ENCODE measurements at regions not wholly inside any gene's neighbourhood (a gene's known extent, or its start where the extent isn't known, plus 50 kb on each side); places are given as distances from the start of the nearest gene placed in this dataset.
A peak's percentile ranks its signal among the peaks of the same experiment; 100 is the strongest.
"Not testable (repeated sequence)": the region's sequence is repeated elsewhere in the genome, so short reads cannot be mapped to it uniquely, and the experiment has no call there.

DNA sequence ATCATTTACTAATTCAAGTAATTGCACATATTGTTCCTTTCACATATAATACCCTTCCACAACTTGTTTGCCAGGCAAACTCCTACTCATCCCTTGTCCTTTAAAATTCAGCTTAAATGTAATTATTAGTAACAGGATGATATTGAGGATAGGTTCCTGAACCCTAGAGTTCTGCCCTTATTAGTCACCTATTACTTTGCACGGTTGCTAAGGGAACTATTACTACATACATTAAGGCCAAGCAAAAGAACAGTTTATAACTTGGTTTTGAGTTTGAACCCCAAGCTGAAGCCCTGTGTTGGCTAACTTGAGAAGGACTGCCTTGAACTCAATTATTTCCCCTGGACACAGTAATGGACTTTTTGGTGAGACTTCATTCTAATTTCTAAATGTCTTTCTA lies 529.7 kb downstream of the IGSF11 start:
- no peak for DNase-seq

DNA sequence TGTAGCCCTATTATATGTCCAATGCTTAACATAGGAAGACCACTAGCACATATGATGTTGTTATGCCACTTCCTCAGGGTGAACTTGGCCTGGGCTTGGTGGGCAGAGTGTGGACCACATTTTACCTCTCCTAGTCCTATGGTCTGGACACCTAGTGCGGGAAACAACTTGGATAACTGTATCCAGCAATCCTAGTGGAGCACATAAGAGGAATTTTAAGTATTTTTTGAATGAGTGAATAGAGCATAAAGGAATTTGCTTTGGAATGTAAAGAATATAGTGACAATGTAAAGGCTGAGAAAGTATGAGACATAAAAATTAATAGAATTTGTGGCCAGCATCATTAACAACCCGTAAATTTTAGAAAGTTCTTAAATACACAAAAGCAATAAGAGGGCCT lies 528.9 kb downstream of the IGSF11 start:
- DNase-seq, result peak in 1 of 2 experiments; percentile 19

DNA sequence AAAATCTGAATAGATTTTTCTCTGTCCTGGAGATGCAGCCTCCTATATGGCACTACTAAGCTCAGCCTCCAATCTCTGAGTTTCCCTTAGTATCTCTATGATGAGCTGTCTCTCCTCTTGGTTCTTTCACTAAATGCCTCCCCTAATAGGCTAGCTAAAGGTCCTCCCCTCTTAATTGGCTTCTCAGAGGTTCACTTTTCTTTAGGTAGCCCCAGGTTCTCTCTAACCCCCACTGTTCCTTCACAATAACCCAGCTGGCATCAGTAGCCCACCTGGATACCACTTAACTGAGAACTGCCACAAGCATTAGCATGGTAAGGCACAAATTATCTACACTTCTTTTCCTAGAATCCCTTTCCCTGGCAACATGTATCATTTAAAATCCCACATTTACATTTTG lies 523.2 kb downstream of the IGSF11 start:
- DNase-seq, result no peak

DNA sequence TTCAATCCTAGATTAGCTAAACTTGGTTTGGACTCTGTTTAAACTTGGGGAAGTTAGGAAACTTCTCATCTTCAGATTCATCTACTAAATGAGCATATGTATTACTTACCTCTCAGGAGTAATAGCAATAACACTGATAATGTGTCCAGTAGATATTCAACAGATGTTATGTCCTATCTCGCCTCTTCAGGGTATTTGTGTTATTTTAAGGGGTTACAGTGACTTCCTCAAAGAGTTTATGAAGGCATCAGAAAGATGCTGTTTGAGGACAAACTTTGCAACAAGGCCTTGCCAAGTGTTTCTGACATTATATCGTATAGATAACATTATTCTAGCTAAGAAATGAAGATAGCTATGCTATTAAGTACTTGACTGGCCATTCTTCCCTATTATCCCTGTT lies 522.3 kb downstream of the IGSF11 start:
- no peak for DNase-seq

DNA sequence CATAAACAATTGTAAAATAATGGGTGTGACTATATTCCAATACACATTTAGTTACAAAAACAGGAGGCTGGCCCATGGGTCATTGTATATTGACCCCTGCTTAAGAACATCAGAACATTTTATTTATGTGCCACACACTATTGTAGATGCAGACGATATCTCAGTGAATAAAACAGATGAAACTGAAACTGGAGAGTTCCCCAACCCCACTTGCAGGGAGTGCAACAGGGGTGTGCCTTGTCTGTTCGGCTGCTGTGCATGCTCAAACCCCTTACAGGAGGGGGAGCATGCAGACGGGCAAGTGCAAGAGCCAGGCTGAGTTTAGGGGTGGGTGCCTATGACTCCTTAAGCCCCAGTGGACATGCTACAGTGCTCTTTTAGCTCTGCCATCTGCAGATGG lies 509.6 kb downstream of the IGSF11 start:
- DNase-seq, result no peak

DNA sequence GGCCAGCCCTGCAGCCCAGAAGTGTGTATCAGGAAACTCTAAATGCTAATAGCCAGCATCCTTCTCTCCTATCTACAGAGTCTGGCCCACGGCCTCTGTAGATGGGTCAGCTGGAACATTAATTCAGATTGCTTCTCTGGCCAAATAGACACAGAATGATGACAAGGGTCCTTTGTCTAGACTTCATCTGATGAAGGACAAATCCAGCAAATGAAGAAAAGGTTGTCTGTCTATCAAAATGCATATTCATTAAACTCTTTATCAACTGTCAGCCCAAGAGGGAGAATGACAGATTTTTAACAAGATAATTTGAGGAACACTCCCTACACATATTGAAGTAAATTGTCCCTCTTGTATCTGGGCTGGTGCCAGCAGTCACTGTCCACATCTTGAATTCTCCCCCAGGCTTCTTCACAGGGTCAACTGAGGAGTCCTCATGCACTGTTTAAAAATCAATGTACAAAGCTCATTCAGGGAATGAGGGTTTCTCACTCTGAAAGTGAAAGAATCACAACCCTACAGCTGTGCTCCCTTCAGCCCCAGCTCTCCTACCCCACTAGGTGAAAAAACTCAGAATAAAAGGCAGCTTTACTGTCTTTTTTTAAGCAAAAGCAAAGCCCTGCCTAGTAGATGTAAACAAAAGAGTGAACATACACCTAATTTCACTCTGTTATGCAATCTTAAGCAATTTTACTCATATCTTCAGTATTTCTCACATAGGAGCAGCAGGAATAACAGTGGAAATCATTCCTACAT lies 507.7 kb downstream of the IGSF11 start:
- no peak for DNase-seq

DNA sequence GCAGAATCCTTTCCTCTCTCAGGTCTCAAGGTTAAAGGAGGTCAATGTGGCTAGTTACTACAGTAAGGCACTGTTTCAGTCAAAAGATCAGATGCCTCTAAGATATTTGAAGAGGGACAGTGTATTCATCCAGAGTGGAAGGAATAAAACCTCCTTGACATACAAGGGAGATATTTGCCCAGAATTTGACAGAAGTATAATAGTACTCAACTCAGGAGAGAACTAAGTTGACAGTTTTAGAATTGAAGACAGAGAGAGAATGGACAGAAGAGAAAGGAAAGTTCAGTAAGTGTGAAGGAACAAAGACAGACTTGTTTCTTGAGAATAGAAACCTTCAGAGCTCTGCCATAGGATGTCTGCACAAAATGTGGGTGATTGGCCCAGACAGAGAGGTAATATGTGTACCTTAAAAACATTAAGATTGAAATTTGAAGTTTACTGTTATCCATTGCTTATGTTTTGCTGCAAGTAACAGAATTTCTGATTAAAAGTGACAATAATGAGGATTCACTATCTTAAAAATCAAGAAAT lies 507.1 kb downstream of the IGSF11 start:
- DNase-seq, result no peak

DNA sequence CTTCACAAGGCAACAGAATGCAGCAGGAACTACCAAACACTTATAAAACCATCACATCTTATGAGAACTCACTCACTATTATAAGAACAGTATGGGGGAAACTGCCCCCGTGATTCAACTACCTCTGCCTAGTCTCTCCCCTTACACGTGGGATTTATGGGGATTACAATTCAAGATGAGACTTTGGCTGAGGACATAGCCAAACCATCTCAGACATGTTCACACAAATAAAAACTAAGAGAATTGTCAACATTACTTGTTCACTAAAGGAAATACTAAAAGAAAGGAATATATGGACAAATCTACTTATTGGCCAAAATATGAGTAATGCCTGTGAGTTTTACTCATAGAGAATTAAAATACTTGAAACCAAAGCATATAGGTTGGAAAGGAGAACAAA lies 505.1 kb downstream of the IGSF11 start:
- no peak for DNase-seq

DNA sequence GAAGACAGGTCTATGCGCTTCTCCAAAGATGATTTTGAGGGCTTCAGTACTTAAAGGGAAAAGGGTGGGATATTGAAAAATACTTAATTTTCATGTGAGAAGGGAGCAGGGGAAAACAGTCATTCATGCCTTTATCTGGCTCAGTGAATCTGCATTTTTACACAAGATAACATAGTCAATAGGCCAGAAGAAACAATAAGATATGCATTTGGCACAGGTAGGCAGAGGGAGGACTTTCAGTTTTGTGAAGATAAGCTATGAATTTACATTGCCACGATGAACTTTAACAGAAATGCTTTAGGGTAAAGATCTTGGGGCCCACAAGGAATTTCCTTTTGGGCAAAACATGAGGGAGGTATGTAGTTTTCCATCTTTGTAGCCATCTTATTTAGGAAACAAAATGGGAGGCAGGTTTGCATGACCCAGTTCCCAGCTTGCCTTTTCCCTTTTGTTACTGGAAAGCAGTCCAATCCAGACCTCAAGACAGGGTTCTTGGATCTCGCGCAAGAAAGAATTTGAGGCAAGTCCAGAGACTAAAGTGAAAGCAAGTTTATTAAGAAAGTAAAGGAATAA lies 504.2 kb downstream of the IGSF11 start:
- DNase-seq, result no peak

DNA sequence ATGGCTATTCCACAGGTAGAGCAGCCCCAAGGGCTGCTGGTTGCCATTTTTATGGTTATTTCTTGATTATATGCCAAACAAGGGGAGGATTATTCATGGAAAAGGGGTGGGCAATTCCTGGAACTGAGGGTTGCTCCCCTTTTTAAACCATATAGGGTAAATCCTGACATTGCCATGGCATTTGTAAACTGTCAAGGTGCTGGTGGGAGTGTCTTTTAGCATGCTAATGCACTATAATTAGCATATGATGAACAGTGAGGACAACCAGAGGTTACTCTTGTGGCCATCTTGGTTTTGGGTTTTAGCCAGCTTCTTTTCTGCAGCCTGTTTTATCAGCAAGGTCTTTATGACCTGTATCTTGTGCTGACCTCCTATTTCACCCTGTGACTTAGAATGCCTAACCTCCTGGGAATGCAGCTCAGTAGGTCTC lies 503.7 kb downstream of the IGSF11 start:
- DNase-seq, result not testable (repeated sequence)

DNA sequence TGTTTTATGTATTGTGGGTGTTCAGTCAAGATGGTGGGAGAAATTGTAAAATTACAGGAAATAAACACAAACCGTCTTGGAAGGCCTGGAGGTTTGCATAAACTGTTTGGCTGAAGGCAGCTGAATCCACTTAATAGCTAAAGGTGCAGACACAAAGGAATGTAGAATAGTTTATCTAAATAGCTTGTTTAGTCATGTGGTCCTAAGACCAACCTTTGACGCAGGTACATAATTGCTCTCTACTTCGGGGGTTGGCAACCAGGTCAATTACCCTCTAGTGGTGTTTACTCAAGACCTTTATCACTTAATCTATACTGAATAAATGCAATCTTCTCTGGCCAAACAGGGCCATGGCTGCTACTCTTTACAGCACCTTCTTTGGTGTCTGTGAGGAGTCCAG lies 502.8 kb downstream of the IGSF11 start:
- no peak for DNase-seq

DNA sequence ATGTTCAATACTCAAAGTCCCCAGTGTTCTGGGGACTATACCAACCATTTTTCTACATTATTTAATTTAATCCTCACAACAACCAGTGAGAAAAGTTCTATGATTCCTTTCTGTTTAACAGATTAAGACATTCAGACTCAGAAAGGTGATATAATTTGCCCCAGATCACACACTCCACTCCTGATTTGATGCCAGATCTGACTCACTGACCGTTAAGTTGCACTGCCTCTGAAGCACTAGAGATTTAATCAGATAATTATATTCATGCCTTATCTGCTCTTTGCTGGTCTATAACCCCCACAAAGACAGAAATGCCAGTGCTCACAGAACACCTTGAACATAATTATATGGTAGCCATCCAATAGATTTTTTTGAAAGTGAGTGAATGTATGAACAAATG lies 501.0 kb downstream of the IGSF11 start:
- DNase-seq, result no peak

DNA sequence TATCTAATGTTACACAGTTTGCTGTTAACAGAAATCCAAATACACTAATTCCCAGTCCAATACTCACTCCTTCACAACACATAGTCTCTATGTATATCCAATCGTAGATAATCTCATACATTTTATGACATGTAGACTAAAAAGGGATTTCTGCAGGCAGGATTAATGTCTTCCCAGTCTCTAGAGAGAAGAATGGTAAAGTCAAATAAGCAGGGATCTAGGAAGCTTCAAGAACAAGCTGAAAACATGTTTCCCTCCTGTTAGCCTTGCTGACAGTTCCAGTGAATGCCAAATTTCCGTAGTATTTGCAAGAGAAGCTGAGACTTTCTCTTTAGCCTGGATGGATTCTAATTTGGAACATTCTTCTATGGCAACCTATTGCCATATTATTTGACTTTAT lies 500.1 kb downstream of the IGSF11 start:
- no peak for DNase-seq

DNA sequence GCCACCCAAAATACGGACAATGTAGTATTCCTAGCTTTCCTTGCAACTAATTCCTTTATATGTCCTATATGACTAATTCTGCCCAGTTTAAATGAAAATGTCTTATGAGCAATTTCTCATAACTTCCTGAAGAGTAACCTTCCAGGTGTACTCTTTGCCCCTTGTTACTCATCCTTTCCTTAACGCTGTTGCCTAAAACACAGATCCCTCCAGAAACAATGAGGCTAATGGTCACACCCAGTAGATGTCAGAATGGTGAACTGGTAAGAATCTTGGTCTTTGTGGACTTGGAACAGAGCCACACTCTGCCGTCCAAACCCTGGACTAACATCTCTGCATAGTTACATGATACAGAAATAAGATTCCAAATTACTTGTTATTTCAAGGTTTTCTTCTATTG lies 497.9 kb downstream of the IGSF11 start:
- no peak for DNase-seq

DNA sequence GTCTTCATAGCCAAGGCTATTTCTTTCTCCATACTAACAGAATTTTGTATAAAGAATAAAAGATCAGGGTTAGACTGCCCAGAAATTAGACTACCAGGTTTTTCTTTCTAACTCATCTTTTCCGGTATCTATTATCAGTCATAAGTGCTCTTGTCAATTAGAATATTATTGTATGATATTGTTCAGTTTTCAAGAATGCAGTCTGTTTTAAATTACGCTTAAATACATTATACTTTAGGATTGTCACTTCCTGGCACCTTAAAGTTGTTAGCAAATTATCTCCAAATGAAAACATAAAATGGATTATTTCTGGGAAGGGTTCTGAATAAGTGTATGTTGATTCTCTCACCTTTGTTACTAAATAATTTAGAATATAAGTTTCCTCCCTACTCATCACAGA lies 497.2 kb downstream of the IGSF11 start:
- DNase-seq, result no peak

DNA sequence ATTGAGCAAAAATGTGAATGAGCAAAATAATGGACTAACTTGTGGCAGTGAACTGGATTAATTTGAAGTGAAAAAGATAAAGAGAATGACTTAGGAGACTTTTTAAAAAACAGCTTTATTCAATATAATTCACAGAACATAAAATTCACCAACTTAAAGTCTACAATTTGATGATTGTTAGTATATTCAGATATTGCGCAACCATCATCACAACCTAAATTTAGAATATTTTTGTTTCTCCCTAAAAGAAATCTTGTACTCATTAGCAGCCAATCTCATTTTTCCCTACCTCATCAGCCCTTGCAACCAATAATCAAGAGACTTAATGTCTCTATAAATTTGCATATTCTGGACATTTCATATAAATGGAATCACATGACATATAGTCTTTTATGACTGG lies 496.5 kb downstream of the IGSF11 start:
- no peak for DNase-seq

DNA sequence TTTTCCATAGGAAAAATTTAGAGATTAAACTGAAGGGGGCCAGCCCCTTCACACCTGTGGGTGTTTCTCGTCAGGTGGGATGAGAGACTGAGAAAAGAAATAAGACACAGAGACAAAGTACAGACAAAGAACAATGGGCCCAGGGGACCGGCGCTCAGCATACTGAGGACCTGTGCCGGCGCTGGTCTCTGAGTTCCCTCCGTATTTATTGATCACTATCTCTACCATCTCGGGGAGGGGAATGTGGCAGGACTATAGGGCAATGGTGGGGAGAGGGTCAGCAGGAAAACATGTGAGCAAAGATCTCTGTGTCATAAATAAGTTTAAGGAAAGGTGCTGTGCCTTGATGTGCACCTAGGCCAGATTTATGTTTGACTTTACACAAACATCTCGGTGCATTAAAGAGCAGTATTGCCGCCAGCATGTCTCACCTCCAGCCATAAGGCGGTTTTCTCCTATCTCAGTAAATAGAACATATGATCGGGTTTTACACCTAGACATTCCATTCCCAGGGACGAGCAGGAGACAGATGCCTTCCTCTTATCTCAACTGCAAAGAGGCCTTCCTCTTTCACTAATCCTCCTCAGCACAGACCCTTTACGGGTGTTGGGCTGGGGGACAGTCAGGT lies 494.7 kb downstream of the IGSF11 start:
- DNase-seq, result not testable (repeated sequence)

DNA sequence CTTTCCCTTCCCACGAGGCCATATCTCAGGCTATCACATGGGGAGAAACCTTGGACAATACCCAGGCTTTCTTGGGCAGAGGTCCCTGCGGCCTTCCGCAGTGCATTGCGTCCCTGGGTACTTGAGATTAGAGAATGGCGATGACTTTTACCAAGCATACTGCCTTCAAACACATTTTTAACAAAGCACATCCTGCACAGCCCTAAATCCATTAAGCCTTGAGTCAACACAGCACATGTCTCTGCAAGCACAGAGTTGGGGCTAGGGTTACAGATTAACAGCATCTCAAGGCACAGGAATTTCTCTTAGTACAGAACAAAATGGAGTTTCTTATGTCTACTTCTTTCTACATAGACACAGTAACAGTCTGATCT lies 494.2 kb downstream of the IGSF11 start:
- not testable (repeated sequence) for DNase-seq

DNA sequence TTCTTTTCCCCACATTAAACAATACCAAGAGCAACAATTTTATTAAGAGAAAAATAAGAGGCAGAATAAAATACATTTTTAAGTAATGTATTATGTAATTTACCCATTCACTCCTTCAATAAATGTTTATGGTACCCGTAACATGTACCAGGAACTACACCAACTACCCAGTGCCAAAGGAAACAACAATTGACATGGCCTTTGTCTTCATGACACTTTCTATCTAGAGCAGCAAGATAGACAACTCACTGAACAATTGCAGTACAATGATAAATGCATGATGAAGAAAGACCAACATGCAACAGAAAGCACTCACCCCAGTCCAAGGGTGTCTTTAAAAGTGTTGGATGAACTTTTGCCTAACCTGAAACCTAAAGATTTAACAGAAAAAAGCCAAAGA lies 493.8 kb downstream of the IGSF11 start:
- no peak for DNase-seq

DNA sequence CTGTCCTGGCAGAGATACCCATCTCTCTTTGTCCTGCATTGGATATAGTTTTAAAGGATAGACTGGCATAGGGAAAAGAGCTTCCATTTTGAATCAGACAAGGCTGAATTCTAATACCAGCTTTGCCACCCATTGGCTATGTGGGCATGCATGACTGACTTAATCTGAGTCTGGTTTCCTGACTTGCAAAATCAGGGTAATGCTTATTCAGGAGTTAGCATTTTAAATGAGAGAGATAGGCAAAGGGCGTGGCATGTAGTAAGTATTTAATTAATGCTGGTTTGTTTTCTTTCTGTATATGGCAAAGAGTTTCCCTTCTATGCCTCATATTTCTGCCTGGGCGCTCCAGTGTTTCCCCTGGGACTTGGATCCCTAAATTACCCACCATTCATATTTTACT lies 492.9 kb downstream of the IGSF11 start:
- no peak for DNase-seq

DNA sequence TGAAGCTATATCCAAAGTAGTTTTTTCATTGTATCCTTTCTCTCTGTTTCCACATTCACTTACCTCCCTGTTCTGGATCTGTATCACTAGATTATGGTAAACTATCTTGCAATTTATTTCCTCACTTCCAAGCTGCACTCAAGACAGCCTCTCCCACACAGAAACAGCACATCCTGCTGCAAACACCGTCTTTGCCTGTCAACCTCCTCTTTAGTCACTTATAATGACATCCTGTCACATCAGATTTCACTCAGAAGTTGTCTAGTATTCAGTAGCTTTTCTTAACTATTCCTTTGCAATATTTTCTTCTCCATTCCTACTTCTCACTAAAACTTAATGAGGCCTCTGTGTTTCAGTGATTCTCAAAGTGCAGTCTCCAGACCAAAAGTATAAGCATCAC lies 490.8 kb downstream of the IGSF11 start:
- no peak for DNase-seq

DNA sequence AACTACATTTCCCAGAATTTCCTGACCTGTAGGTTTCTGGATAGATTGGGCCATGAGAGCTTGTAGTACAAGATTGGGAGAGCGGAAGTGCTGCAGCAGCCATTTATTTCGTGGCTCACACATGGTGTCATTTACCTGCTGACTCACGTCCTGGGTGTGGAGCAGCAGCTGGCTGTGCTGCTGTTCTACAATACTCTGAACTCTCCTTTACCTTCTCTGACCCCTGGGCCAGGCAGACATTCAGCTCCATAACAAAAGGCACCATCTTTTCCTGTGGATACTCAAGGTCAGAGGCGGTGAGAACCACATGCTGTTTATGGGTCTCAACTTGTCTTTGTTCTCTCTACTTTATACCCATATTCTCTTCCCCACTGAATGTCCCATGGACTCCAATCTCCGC lies 490.2 kb downstream of the IGSF11 start:
- DNase-seq, result peak; percentile 8 to 34

DNA sequence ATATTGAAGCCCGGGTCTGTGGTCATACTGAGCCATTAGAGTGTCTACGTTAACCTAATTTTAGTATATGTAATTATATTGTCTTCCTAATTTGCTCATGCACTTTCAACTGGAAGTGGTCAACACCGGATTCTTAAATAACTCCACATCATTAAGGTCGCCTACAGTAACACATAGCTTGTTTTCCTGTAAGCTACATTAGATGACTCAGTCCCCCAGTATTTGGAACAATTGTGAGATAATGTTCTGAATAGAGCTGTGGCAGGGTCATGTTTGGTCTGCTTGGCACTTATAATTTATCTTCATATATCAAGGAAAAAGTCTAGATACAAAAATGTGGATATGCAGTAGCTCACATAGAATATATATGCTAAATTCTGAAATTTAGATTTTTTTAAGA lies 486.2 kb downstream of the IGSF11 start:
- peak in 1 of 2 experiments; percentile 51 for DNase-seq

DNA sequence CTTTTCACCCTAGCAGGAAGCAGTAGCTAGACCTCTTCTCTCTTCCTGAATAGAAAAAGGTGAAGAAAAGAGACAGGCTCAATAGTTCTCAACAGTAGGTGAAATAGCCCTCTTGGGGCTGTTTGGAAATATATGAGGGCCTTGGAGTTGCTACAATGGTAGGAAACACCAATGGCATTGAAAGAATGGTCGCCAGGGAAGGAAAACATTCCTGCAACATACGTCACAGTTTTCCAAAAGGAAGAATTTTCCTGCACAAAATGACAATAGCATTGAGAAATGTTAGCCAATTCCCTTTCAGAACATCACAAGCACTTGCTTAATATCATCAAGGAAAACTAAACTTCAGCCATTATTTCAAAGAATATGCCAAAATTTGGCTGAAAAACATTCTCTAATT lies 484.5 kb downstream of the IGSF11 start:
- DNase-seq, result no peak

Data from SW 1271 (cell line).